Endothelial cell of hepatic sinusoid (primary cell): ENCODE measurements at regions not wholly inside any gene's neighbourhood (a gene's known extent, or its start where the extent isn't known, plus 50 kb on each side); places are given as distances from the start of the nearest gene placed in this dataset.

Source experiments
- in situ Hi-C: cut with HindIII; loops from 2 replicates; pipeline ENCODE4 v1.10.0; 2017; ENCODE audit warnings: low sequenced_read_pairs

- in situ Hi-C loops, result no loop called here
Observed at GRCh38 chr19:28793391-28794168, 419.4 kb downstream of the UQCRFS1 start.

GRCh38 chr19:28785971-28786370 is 427.0 kb downstream of the UQCRFS1 start:
- in situ Hi-C loops, result no loop called here

GRCh38 chr19:28764066-28764465 is 448.9 kb downstream of the UQCRFS1 start:
- in situ Hi-C loops, result no loop called here

GRCh38 chr19:28746478-28746877 is 466.5 kb downstream of the UQCRFS1 start:
- in situ Hi-C loops, result no loop called here

GRCh38 chr19:28744943-28745342 is 468.0 kb downstream of the UQCRFS1 start:
- in situ Hi-C loops, result no loop called here

- in situ Hi-C loops, result no loop called here
Observed at GRCh38 chr19:28744014-28744413, 468.9 kb downstream of the UQCRFS1 start.

- in situ Hi-C loops, result no loop called here
Observed at GRCh38 chr19:28737021-28737895, 475.7 kb downstream of the UQCRFS1 start.

- in situ Hi-C loops, result no loop called here
Observed at GRCh38 chr19:28736528-28736927, 476.4 kb downstream of the UQCRFS1 start.

GRCh38 chr19:28731577-28731976 is 481.4 kb downstream of the UQCRFS1 start:
- in situ Hi-C loops, result no loop called here

- in situ Hi-C loops, result no loop called here
Observed at GRCh38 chr19:28730791-28731512, 482.0 kb downstream of the UQCRFS1 start.

- in situ Hi-C loops, result no loop called here
Observed at GRCh38 chr19:28727480-28728159, 485.3 kb downstream of the UQCRFS1 start.

GRCh38 chr19:28726533-28727479 is 486.1 kb downstream of the UQCRFS1 start:
- in situ Hi-C loops, result no loop called here

- in situ Hi-C loops, result no loop called here
Observed at GRCh38 chr19:28718909-28719308, 494.0 kb downstream of the UQCRFS1 start.

GRCh38 chr19:28715157-28715556 is 497.8 kb downstream of the UQCRFS1 start:
- in situ Hi-C loops, result no loop called here

- in situ Hi-C loops, result no loop called here
Observed at GRCh38 chr19:28711411-28711810, 501.5 kb downstream of the UQCRFS1 start.

- in situ Hi-C loops, result no loop called here
Observed at GRCh38 chr19:28710278-28710677, 502.7 kb downstream of the UQCRFS1 start.

GRCh38 chr19:28706693-28707092 is 506.3 kb downstream of the UQCRFS1 start:
- in situ Hi-C loops, result no loop called here

GRCh38 chr19:28705008-28705407 is 507.9 kb downstream of the UQCRFS1 start:
- in situ Hi-C loops, result no loop called here

GRCh38 chr19:28703400-28703956 is 509.5 kb downstream of the UQCRFS1 start:
- in situ Hi-C loops, result no loop called here
